PFSK-1 (cell line): ENCODE measurements at regions not wholly inside any gene's neighbourhood (a gene's known extent, or its start where the extent isn't known, plus 50 kb on each side); places are given as distances from the start of the nearest gene placed in this dataset.

Experiments
- FOXP2 ChIP-seq: optimal IDR thresholded peaks from 2 replicates; pipeline ENCODE3; 2011; ENCODE audit warnings: borderline replicate concordance, control low read depth, inconsistent platforms; ENCODE audit not compliant: insufficient read depth; ENCODE audit errors: extremely low read length, extremely low read depth
- TAF1 ChIP-seq: IDR thresholded peaks from 2 replicates; pipeline ENCODE4 v1.6.1; 2012; ENCODE audit warnings: low read length, control low read depth, borderline replicate concordance; ENCODE audit not compliant: insufficient read depth

GRCh38 chr6:144778056-144778455, 492.9 kb downstream of the UTRN start:
- TF ChIP-seq FOXP2 (no peak), TAF1 (no peak)
